ENCODE measurements at regions not wholly inside any gene's neighbourhood (a gene's known extent, or its start where the extent isn't known, plus 50 kb on each side); places are given as distances from the start of the nearest gene placed in this dataset.

- no peak for DNase-seq
Measured at GRCh38 chr12:89977405-89978085, 268.9 kb upstream of the ATP2B1 start.

GRCh38 chr12:89976866-89977265 is 268.2 kb upstream of the ATP2B1 start:
- DNase-seq, result no peak

DNA sequence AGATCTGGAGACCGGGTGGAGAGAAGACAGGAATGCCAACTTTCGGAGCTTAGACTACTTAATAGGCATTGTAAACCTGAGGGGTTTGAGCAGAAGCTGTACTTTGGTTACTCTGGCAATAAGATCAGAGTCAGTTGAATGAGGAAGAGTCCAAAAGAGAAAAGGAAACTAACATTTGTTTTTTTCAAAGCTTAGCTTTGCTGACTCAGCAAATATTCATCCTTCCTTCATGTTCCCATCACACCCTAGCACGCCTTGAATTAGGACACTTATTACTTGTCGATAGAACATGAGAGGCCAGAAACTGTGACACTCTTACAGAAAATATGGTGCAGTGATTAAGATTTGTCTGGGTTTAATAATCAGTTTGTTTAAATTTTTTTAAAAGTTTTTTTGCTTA is 266.9 kb upstream of the ATP2B1 start:
- DNase-seq, result no peak

- no peak for DNase-seq
Measured at GRCh38 chr12:89971880-89972279, 263.2 kb upstream of the ATP2B1 start.

- no peak for DNase-seq
Measured at GRCh38 chr12:89970722-89971121, 262.1 kb upstream of the ATP2B1 start.

GRCh38 chr12:89969093-89969492 is 260.5 kb upstream of the ATP2B1 start:
- DNase-seq, result no peak

DNA sequence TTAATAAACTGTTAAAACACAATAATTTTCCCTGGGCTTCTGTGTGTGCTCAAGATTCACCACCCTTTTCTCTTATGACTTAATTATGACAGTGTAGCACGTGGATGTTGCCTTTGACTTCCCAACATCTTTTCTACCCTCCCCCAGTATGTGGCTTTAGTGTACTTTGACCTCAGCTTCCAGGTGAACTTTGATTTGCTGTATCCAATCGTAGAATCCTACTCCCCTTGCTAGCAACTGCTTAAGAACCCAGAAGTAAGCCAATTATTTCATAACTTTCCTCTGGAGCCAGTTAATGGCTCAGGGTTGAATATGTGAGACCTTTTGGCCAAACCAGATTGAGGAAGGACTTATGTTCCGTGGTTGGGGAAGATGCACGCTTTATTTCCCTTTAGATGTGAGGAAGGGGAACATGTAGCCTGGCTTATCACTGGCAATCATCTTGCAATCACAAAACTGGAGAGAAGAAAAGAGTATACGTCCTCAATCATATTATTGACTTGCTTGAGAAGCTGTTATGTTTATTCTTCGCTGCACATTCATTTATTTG is 259.6 kb upstream of the ATP2B1 start:
- no peak for DNase-seq

DNA sequence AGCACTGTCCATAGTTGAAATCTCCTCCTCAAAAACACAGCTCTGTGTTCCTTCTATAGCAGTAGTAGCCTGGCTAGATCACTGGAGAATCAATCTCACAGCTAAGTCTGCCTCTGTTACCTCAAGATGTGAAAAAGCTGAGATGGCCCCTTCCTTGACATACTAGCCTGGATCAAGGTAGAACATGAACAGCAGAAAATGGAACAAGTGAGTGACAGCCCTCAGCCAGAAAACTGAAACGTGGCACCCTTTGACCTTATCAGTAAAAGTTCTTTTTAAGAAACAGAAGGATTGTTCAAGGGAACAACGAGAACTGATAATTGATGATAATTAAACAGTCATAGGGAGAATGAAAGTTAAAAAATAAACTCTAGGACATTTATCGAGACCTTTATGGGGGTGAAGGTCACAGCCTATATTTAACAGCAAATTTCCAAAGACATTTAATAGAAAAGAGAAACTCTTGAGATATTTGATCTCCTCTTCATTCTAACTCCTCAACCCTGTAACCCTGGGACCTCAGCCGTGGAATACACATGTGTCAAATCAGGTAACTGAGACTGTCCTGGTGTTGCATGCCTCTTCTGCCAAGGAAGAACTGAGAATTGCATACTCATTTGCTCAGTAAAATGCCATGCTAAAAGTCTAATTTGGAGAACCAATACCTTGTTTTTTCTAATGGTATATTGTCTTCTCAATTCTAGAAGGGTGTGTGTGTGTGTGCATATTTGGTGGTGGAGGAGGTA is 258.0 kb upstream of the ATP2B1 start:
- DNase-seq, result no peak

DNA sequence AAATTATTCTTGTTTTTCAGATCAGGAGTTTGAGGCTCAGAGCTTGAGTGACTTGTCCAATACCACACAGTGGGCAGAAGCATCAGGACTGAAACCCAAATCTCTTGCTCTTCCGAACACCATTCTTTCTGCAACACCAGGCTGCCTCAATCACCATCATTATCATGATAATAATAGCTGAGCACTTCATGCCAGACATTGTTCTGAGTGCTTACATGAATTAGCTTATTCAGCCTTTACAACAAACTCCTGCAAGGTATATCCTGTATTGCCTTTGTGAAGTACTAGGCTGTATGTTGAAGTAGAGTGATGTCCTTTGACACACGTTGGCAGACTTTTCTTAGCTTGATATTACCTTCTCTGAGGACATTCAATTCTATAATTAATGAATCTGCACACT is 257.4 kb upstream of the ATP2B1 start:
- no peak for DNase-seq

DNA sequence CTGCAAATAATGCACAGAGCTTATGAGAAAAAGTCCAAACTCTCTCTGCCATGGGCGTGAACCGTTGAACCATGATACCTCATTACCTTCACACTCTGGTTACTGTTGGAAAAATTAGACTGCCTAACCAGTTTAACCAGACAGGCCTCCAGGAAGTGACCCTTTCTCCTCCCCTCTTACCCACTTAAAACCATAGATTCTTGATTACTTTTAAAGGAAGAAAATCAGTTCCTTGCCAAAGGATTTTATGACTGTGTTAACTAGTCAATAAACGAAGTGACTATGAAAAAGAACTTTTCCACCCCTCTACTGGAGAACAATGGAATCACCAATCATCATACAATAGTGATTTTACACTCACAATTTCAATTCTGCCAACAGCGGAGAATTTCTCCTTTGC is 254.0 kb upstream of the ATP2B1 start:
- DNase-seq, result no peak

DNA sequence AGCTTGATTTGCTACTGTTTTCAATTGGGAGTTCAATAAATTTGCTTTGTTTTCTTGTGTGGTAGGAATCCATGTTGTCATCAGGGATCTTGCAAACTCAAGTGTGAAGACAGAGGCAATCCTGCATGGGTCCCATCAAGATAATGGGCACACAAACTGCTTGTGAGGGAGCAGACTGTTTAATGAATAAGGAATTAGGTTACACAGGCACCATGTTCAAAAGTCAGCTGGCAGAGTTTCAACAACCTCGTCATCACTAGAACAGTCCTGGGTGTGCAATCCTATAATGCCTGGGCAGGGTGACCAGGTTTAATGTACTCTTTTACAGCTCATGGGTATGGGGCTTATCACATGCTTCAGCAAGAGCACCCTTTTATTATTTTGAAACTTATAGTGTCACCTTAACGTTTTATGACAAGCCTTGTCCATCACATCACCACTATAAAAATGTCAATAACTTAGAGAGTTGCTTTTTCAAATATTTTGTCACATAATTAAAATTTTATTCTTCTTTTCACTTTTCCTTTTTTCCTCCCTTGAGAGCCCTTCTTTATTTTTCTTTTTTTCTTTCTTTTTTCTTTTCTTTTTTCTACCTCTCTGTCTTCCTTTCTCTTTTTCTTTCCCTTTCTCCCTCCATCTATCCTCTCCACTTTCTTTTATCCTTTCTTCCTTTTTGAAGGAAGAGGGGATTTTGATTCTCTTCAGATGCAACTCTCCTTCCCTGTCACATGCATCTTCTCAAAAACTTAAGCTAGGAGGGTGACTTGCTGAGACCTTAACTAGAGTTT is 252.2 kb upstream of the ATP2B1 start:
- no peak for DNase-seq

DNA sequence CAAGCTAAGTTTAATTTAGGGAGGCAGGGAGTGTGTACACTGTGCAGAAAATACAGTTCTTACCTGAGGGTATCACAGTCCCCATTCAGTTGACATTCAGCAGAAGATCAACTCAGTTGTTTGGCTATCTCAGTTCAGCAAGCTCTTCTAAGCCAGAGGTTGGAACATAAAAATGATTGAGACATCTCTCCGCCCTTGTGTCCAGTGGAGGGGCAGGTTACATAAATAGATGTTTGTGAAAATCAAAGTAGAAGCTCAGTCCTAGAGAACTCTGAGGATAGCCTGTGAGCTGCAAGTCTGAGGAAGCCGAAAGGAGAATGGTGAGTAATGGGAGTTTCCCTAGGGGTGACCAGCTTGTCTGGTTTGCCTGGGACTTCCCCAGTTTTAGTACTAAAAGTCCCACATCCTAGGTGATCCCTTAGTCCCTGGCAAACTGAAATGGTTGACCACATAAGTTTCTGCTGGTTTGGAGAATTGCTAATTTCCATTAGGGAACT is 251.4 kb upstream of the ATP2B1 start:
- no peak for DNase-seq

DNA sequence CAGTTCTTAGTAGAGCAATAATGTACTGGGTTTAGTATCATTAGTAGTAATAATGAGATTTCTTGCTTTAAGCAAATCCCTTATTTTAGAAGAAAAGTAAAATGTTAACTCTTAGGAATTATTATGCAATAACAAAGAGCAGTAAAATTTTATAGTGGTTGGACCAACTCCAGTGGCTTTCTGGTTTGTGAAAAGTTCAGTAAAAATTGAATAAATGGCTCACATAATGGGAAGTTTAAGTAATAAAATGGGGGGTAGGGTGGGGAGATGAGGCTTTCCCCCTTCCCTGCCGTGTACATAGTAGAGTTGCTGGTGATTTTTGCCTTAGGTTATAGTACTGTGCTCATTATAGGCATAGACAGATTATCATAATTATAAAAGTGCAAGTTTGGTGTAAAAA is 250.5 kb upstream of the ATP2B1 start:
- DNase-seq, result no peak

- no peak for DNase-seq
Measured at GRCh38 chr12:89954259-89954658, 245.6 kb upstream of the ATP2B1 start.

- DNase-seq, result no peak
Measured at GRCh38 chr12:89951694-89952060, 243.0 kb upstream of the ATP2B1 start.

GRCh38 chr12:89951050-89951693 is 242.5 kb upstream of the ATP2B1 start:
- DNase-seq, result no peak

GRCh38 chr12:89950421-89950820 is 241.8 kb upstream of the ATP2B1 start:
- DNase-seq, result no peak

DNA sequence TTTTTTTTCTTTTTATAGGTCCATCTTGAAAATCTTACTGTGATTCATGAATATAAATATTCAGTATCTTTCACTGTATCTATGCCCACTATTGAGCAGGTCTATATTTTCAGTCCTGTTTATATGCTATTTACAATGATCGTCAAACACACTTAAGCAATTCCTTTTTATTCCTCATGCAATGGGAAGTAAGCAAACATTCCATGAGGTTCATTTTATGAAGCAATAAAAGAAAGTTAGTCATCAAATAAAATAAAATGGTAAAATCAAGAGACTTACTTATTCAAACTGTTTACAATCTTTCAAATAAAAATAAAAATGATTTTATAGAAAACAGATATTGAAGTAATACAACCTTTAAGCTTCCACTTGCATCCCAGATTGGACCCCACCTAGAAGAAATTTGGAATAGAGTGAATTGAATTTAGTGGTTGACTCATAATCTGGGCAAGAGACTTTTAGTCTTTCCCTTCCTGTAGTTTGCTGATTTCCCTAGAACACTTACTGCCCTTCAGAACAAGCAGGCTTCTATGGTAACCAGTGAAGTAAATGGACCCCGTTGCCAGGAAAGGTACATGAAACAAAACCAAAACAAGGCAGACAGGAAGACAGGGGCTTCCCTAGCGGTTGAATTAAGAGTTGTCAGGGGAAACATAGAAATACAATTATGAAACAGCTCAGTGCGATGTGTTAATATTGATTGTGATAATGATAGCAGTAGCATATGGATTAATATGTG is 241.0 kb upstream of the ATP2B1 start:
- DNase-seq, result no peak

- no peak for DNase-seq
Measured at GRCh38 chr12:89948271-89949175, 239.9 kb upstream of the ATP2B1 start.

DNA sequence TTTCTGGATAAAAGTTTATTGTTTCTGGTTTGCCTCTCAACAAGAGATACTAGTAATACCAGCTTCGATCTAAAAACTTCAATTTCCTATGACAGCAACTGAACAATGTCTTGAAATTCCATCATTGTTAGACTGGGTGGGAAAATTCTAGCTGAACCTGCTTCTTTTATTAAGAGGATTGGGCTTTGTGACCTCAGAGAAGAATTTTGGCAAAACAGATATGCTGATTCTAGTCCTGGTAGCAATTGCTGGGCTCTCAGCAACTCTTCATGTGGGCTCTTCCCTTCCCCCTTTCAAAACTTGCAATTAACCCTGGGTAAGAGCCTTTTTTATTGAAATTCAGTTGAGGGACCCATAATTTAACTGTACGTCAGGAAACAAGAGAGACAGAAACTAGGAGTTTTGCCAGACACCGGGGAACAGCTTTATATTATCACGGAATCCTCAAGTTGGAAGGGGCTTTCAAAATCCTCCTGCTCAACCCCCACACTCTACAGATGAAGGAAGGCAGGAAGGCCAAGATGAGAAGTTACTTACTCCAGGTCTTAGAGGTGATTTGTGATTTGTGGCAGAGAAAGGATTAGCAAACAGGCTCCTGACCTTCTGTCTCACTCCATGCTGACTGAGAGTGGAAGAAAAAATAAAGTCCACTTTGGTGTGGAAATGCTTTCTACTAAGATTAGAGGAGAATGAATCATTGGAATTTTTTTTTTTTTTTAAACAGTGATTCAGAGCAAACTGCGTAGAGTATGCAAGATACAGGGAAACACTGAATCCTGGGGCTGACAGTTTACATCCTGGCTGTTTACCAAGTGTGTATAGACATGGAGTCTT is 239.0 kb upstream of the ATP2B1 start:
- DNase-seq, result no peak

Measured in NCI-H187 treated with DMSO at 0.1 percent for 48 hours (cell line).